HK-2 (cell line): ENCODE measurements at regions not wholly inside any gene's neighbourhood (a gene's known extent, or its start where the extent isn't known, plus 50 kb on each side); places are given as distances from the start of the nearest gene placed in this dataset.

ENCODE experiments used
- DNase-seq: peaks from one replicate; pipeline ENCODE4 v3.0.0-alpha.2; 2018; ENCODE audit not compliant: unreplicated experiment

GRCh38 chr12:75974323-75975187 is 57.0 kb downstream of the PHLDA1 start:
- DNase-seq = no peak

GRCh38 chr12:75971253-75971652 is 60.3 kb downstream of the PHLDA1 start:
- no peak for DNase-seq

DNA sequence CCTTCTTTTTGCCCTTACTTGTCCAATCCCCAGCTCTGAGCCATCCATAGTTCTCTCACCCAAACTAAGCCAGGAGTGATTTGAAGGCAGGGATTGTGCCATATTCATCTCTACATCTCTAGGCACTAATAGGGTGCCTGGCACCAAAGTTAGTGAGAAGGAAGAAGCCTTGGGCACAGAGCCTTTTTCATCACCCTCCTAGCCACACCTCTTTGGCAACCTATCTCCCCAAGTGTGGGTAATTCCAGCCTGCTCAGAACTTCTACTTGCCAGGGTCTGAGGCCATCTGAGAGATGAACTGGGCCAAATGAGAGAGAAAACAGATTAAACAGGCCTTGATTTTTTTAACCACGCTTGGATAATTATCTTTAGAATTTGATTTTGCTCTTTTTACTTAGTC is 61.3 kb downstream of the PHLDA1 start:
- DNase-seq = no peak

GRCh38 chr12:75969768-75970167 is 61.8 kb downstream of the PHLDA1 start:
- DNase-seq = no peak

DNA sequence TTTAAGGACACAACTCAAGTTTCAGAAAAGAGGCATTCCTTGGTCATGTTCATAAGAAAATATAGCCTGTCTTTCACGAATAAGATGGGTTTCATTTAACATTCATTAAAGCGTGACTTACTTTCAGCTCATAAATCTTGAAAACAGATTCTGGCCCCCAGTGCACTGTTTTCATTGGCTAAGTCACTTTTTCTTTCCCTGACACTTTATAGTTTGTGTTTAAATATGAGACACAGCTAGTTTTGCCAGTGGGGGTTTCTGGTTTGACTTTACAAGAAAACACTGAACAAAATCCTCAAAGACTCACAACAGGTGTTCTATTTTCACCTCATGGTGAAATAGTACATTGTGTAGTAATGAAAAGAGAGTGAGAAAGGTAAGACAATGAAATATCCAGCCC is 65.9 kb downstream of the PHLDA1 start:
- no peak for DNase-seq

GRCh38 chr12:75964150-75964549 is 67.4 kb downstream of the PHLDA1 start:
- no peak for DNase-seq

DNA sequence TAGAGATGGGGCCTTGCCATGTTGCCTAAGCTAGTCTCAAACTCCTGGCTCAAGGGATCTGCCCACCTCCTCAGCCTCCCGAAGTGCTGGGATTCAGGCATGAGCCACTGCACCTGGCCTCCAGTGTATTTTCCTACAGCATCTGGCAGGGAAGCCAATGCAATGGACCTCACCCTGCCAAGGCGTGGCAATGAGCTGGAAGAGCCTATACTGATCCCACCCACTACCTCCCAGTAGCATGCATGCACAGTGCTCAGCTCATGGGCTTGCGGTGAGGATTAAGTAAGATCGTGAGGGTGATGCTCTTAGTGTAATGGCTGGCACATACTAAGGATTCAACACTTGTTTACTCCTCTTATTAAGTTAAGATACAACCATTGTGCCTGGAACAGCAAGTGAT is 69.7 kb downstream of the PHLDA1 start:
- DNase-seq = no peak

- DNase-seq = no peak
Measured at GRCh38 chr12:75960954-75961661, 70.5 kb downstream of the PHLDA1 start.

- no peak for DNase-seq
Measured at GRCh38 chr12:75960086-75960910, 71.3 kb downstream of the PHLDA1 start.

GRCh38 chr12:75959506-75959905 is 72.1 kb downstream of the PHLDA1 start:
- no peak for DNase-seq

- DNase-seq = no peak
Measured at GRCh38 chr12:75959060-75959459, 72.5 kb downstream of the PHLDA1 start.

- no peak for DNase-seq
Measured at GRCh38 chr12:75955251-75955650, 76.3 kb downstream of the PHLDA1 start.

GRCh38 chr12:75954749-75955148 is 76.8 kb downstream of the PHLDA1 start:
- DNase-seq = no peak

DNA sequence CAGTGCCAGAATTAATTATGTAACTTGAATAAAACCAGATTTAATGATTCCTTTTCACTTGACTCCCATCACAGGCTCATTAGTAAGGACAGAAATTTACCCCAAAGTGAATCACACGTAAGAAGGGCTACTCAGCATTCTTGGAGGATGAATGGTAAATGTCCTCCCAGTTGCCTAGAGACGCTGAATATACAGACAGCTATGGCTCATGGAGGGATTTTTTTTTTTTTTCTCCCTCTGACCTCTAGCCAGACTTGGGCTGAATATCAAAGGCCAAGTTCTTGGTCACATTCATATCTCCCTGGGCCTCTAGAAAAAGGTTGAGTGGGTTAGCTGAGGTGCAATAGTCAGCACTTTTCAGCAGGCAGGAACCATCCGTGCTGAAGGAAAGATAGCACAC is 77.5 kb downstream of the PHLDA1 start:
- peak; percentile 50 for DNase-seq

DNA sequence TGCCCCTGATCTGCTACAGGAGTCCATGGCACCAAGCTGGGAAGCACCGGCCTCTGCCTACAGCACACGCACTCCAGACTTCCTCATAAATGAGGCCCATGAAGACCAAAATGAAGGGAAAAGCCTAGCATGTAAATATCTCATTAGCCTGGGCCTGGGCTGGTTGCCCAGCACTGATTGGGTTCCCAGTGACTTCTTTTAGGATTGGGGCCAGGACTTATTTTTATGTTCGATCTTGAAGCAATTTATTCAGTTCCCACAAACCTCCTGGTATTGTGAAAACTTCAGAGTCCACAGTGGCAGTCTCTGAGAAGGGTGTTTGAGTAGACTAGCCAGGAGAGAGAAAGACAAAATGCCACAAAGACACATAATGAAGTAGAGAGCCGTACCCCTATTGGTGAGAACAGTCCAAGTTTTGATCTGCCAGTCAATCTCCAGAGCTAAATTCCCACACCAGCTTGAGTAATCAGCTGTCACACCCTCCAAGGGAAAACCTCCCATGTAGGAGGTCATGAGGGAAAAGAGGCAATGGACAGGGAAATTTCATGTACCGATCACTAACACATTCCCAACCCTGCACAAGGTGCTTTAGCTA is 78.2 kb downstream of the PHLDA1 start:
- peak; percentile 42 for DNase-seq

- DNase-seq = no peak
Measured at GRCh38 chr12:75951399-75952278, 79.9 kb downstream of the PHLDA1 start.

GRCh38 chr12:75947156-75947723 is 84.3 kb downstream of the PHLDA1 start:
- no peak for DNase-seq

DNA sequence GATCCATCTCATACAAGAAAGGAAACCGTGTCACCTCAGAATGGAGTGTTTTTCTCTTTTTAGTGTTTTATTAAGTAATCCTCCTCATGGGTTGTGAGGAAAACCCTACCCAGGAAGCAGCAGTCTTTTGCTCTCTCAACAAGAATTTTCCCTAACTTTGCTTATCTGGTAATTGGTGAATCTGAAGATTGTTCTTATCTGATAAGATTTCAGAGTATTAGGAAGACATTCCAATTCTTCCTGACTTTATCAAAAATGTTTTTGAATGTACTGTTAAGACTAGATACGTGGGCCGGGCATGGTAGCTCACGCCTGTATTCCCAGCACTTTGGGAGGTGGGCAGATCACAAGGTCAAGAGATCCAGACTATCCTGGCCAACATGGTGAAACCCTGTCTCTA is 86.0 kb downstream of the PHLDA1 start:
- no peak for DNase-seq

GRCh38 chr12:75944905-75945432 is 86.6 kb downstream of the PHLDA1 start:
- peak; percentile 53 for DNase-seq
